HG03139 (cell line): ENCODE measurements at regions not wholly inside any gene's neighbourhood (a gene's known extent, or its start where the extent isn't known, plus 50 kb on each side); places are given as distances from the start of the nearest gene placed in this dataset.
"Not testable (repeated sequence)": the region's sequence is repeated elsewhere in the genome, so short reads cannot be mapped to it uniquely, and the experiment has no call there.

Source experiments
- ATAC-seq: cut with Tn5 transposase; IDR thresholded peaks from one replicate; pipeline ENCODE4 v1.9.1; 2021; ENCODE audit not compliant: unreplicated experiment

DNA sequence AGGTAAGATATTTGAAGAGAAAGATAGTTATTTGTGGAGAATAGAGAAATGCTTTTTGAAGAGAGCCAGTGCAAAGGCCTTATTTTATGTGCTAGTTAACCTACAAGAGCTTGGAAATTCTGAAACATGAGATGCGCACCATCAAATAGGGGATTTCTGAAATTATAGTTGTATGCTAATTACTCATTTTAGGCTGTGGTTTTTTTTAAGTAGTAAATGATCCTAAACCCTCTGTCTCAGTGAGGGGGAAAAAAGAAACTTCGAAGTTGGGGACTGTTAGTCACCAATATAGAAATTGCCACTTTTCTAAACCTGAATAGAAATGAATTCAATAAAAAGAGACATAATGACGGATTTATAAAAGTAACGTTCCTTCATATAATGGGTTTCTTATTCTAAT is 119.3 kb upstream of the MDFIC start:
- ATAC-seq, result no peak

DNA sequence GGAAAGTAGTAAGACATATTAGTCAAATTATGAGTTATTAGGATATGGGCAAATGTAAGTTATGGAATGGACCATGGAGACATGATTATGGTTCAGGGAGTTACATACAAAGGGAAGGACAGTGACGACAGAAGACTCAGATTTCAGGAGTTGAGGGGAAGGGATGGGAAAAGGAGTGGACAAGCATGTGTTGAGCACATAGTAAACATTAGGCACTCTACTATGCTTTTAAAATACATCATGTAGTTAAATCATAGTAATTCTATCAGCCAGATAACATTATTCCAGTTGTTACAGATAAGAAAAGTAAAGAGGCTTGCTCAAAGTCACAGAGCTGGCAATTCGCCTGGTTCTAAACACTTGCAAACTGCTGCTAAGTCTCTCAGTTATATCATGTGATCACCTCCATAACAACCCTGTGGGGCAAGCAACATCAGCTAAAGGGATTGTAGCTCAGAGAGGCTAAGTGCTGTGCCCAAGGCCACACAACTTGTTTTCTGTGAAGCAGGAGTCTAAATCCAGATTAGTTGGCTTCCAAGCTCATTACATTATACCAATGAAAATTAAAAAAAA is 115.2 kb upstream of the MDFIC start:
- ATAC-seq, result no peak

- no peak for ATAC-seq
Observed at GRCh38 chr7:114812570-114812969, 109.3 kb upstream of the MDFIC start.

DNA sequence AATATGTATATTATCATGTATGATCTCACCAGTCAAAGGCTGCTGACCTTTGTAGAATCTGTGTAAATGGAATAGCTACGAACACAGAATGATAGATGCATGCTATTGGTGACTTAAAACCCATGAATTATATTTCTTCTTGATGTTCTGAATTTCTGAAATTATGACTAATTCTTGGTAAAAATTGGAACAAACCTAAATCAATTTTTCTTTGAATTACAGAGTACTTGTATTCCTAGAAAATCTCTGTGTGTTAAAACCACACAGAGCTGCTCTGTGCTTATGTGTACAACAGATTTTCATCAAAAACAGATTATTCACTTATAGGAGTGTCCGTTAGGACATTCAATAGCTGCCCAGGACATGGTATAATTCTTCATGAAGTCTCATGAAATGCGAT is 108.3 kb upstream of the MDFIC start:
- no peak for ATAC-seq

- not testable (repeated sequence) for ATAC-seq
Observed at GRCh38 chr7:114817036-114817435, 104.9 kb upstream of the MDFIC start.

DNA sequence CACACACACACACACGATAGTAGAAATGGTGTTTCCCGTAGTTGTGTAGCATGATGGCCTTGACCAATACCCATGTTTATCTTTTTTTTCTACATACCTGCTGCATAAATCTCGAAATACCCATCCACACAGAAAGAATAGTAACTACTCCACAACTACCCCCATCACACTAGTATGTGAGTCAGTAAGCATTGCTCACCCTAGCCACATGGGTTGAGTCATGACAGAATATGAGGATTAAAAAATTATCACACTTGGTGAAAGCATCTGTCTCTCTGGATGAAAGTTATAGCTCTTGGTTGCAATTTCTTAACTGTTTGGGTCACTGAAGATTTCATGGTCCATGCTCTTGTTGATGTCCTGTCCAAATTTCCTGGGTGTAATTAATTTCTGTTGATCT is 103.4 kb upstream of the MDFIC start:
- no peak for ATAC-seq

DNA sequence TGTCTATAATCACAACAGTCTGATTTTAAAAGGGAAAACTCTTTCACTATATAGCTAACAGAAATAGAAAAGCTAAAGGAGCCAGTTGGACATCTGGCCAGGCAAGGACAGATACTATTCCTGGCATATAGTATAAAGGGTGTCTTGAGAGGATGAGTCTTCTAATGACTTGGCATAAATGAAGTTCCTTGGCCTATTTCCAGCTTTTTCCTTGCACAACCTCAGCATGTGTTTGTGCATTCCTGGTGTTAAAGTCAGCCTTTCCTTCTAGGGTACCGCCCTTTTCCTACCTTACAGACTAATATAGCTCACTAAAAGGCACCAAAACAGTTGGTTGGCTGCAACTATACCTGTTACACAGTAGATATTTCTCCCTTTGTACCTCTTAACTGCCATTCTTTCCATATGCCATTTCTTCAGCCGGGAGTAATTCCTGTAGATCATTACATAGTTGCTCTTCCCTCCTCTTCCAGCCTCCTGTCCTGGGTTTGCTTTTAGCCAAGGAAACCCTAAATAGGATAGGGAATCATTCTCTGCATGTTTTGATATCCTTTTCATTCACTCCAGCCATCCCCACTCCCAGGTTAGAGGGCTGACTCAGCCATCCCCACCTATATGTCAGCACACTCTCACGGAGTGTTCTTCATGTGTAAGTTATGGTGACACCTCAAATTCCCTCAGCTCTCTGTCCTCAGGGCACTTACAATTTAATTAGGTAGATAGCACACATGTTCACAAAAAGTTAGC is 102.1 kb upstream of the MDFIC start:
- ATAC-seq, result no peak

GRCh38 chr7:114821030-114821900 is 100.6 kb upstream of the MDFIC start:
- no peak for ATAC-seq

- ATAC-seq, result no peak
Observed at GRCh38 chr7:114822131-114822530, 99.8 kb upstream of the MDFIC start.

- ATAC-seq, result no peak
Observed at GRCh38 chr7:114822844-114823243, 99.0 kb upstream of the MDFIC start.

DNA sequence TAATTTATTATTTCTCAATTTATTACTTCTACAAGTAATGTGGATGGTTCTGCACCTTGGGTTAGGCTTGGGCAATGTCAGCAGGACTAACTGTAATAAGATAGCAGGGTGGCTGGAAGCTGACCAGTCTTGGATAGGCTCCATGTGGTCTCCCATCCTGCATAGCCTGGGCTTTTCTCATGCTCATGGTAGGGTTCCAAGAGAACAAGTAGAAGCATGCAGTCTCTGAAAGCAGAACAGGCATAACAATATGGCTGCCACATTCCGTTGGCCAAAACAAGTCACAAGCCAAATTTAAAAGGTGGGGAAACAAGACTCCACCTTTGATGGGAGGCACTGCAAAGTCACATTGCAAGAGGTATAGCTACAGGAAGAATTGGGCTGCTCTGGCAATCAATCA is 98.6 kb upstream of the MDFIC start:
- ATAC-seq, result no peak

DNA sequence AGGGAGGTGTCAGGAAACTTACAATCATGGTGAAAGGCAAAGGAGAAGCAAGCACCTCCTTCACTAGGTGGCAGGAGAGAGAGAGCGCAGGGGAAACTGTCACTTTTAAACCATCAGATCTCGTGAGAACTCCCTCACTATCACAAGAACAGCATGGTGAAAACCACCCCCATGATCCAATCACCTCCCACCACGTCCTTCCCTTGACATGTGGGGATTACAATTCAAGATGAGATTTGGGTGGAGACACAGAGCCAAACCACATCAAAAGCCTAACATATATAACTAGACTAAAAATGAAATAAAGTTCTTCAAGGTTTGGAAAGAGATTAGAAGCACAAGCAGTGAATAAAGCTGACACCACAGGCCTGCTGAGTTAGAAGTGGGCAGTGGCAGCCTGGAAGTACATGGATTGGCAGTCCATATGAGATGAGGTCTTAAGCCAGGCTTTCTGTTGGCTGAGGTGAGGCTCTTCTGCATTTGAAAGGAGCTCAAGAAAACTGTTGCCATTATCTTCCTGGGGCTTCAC is 96.4 kb upstream of the MDFIC start:
- no peak for ATAC-seq

GRCh38 chr7:114830952-114831351 is 90.9 kb upstream of the MDFIC start:
- ATAC-seq, result no peak

DNA sequence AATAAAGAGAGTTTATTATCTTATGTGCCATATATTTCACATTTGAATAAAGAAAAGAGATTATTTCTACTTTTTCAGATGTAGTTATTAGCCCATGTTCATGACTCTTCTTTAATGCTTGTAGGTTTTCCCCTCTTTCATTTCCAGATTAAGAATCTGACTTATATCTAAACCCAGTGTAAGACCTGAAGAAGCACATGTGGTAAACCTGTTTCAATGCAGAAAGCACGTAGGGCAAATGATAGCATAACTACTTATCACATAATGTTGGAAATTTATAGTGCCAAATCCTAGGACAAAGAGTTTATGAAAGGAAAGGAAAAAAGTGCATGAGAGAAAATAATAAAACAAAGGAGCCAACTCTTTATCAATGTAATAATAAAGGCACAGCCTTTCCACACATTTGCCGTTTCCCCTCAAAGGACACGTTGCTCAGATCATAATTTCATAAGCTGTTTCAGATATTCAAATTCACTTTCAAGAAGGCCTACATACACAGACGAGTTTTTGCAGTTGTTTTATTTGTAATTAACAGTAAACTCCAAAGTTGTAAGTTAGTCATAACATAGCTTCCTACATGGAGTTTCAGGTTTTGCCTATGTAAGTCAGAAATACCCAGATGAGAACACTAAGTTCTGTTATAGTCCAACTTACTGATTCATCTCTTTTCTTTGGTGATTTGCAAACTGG is 88.8 kb upstream of the MDFIC start:
- peak; percentile 86 for ATAC-seq

- ATAC-seq, result no peak
Observed at GRCh38 chr7:114835303-114835702, 86.6 kb upstream of the MDFIC start.

GRCh38 chr7:114835861-114836260 is 86.0 kb upstream of the MDFIC start:
- ATAC-seq, result no peak

GRCh38 chr7:114842551-114843065 is 79.3 kb upstream of the MDFIC start:
- no peak for ATAC-seq

DNA sequence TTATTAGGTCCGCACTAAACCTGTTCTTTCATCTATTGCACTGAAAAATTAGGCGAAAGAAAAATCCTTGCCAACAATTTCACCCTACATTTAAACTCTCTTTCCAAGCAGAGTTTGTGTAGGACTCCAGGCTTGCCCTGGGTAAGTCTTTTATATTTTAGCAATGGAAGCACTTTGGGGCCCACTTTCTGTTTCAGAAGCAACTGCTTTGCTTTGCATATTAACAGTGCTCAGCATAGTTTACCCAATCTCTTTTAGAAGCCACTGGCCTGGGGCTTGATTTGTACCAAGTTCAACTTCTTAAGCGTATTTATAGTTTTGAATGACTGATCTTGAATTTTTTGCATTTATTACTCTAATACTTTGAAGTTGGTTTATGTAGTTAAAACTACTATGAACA is 78.8 kb upstream of the MDFIC start:
- ATAC-seq, result no peak

- ATAC-seq, result no peak
Observed at GRCh38 chr7:114851406-114852061, 70.4 kb upstream of the MDFIC start.

DNA sequence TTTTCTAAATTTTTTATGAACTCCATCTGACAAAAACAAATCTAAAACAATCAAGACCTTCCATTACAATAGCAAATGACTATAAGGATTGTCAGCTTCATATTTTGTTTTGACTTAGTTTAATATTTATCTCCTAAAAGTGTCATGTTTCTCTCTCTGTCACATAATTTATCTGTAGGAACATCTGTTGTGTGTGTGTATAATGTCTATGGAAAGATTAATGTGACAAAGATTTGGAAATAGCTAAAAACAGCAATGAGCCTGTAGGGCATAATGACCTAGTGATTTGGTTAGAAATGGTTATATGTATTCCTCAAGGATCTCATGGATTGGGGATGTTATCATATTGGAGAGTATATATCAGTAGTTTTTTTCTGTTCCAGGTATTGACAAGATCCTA is 69.6 kb upstream of the MDFIC start:
- ATAC-seq, result no peak
